Esophagus squamous epithelium (tissue), 5 donors: ENCODE measurements at regions not wholly inside any gene's neighbourhood (a gene's known extent, or its start where the extent isn't known, plus 50 kb on each side); places are given as distances from the start of the nearest gene placed in this dataset.

Source experiments
- DNase-seq: peaks from one replicate; lab custom pipeline; 2025; lab: John Stamatoyannopoulos, UW
- H3K27ac ChIP-seq, 4 donors: fragments of 200-600 bp; sonication (generic); one replicate each; pipeline ENCODE4 v1.5.1; 2016 to 2019; ENCODE audit warnings: mild to moderate bottlenecking in 1 of 4
- H3K27me3 ChIP-seq, 4 donors: fragments of 200-600 bp; sonication (generic); 1 replicate in 3 of 4; 2 replicates in 1 of 4; pipeline versions ENCODE4 v1.5.1 to v1.6.0; 2017 to 2021; ENCODE audit warnings: antibody characterized with exemption in 1 of 4
- H3K36me3 ChIP-seq, 3 donors: fragments of 200-600 bp; sonication (generic); one replicate each; pipeline ENCODE4 v1.5.1; 2016 to 2019
- H3K4me1 ChIP-seq, 3 donors: fragments of 200-600 bp; sonication (generic); one replicate each; pipeline ENCODE4 v1.5.1; 2017 to 2019
- H3K4me3 ChIP-seq, 4 donors: fragments of 200-600 bp; sonication (generic); 1 replicate in 3 of 4; 2 replicates in 1 of 4; pipeline ENCODE4 v1.5.1; 2016 to 2019; ENCODE audit warnings: mild to moderate bottlenecking in 2 of 4, moderate library complexity in 1 of 4
- H3K9me3 ChIP-seq, 3 donors: fragments of 200-600 bp; sonication (generic); one replicate each; pipeline ENCODE4 v1.5.1; 2016 to 2019
- CTCF ChIP-seq, 6 experiments: fragments of 450-650 bp in 4 of 6; fragments of 200-600 bp in 2 of 6; sonication (generic) in 2 of 6; IDR thresholded peaks; one replicate each; pipeline ENCODE4 v1.5.1; 2016 to 2019; ENCODE audit warnings: antibody characterized with exemption in 6 of 6, mild to moderate bottlenecking in 4 of 6, moderate library complexity in 4 of 6
- POLR2A ChIP-seq, 4 donors: fragments of 450-650 bp; IDR thresholded peaks; one replicate each; pipeline ENCODE4 v1.6.1; 2017; ENCODE audit warnings: antibody characterized with exemption in 4 of 4, mild to moderate bottlenecking in 4 of 4, moderate library complexity in 3 of 4
- WGBS, 2 donors: methylation state at CpG; one replicate each; pipeline ENCODE4 v1.1.5; 2018; 5-methylcytosine and 5-hydroxymethylcytosine counted together
- intact Hi-C: fragments of 100-400 bp; cut with DNase I; formaldehyde crosslinking; loops from one replicate; pipeline ENCODE4 v1.15.0; 2022
- donor health status: DM: yes; HTN: yes; CAD: no.

- Histone ChIP-seq H3K9me3 (no peaks in the 10 kb centered on the region), H3K27me3 (no peaks in the 10 kb centered on the region), H3K4me3 (no peak overlapping the region), H3K4me1 (peaks cover 11 to 21% (median 17%) of the 10 kb centered on the region in 3 donors), H3K36me3 (no peaks in the 10 kb centered on the region), H3K27ac (no peak overlapping the region)
- intact Hi-C loops: no loop called here
- TF ChIP-seq POLR2A (IDR thresholded peaks at IDR 0.05) (no peak), CTCF (IDR thresholded peaks at IDR 0.05) (no peak)
- no peak for DNase-seq
- 87 to 90% methylated on average over 4 to 6 of the region's 6 CpGs for WGBS, 2 donors
Measured at GRCh38 chr1:201691716-201692554, 137.0 kb upstream of the IPO9 start.

DNA sequence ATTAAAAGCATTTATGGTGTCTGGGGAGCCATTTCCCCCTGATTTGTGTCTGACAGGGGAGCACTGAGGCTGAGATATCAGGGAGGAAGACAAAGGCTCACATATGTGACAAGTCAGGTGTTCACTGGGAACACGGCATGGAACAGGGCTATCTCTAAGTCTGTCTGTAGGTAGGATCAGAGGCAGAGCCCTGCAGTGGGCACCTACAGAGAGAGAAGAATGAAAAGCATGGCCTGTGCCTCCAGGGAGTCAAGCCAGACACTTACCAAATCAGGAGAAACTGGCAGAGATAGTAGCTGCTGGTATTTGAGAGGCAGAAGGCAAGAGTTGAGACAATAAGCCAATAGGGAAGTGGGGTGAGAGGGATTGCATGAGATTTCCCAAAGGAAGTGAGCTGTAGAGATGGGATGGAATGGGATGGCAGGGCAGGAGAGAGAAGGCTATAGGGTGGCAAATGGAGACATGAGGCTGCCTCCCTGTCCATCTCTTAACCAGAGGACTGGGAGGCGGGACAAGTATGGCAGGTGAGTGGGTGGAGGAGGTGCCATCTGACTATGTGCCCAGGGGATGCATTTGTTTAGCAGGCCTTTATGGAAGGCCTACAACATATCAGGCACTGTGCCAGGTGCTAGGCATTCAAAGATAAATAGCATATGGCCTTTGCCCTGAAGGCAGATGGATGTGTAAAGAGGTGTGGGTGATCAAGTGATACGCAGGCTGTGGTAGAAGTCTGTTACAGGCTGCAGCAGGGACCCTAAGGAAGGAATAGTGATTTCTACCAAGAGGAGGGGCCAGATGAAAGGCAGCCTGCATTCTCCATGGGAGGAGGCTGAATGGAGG lies 136.2 kb upstream of the IPO9 start:
- H3K4me1 ChIP-seq: peaks cover 11 to 24% (median 17%) of the 10 kb centered on the region in 3 donors
- H3K4me3 ChIP-seq: no peak overlapping the region
- WGBS, 2 donors: 81 to 87% methylated on average over 3 of the region's 3 CpGs
- DNase-seq: no peak
- TF ChIP-seq POLR2A (IDR thresholded peaks at IDR 0.05) (no peak), CTCF (IDR thresholded peaks at IDR 0.05) (no peak)
- H3K27me3 ChIP-seq: peaks cover 0 to 3% (median 0%) of the 10 kb centered on the region in 4 donors
- H3K36me3 ChIP-seq: no peaks in the 10 kb centered on the region
- no peaks in the 10 kb centered on the region for H3K9me3 ChIP-seq
- H3K27ac ChIP-seq: no peak overlapping the region
- intact Hi-C loops: no loop called here

DNA sequence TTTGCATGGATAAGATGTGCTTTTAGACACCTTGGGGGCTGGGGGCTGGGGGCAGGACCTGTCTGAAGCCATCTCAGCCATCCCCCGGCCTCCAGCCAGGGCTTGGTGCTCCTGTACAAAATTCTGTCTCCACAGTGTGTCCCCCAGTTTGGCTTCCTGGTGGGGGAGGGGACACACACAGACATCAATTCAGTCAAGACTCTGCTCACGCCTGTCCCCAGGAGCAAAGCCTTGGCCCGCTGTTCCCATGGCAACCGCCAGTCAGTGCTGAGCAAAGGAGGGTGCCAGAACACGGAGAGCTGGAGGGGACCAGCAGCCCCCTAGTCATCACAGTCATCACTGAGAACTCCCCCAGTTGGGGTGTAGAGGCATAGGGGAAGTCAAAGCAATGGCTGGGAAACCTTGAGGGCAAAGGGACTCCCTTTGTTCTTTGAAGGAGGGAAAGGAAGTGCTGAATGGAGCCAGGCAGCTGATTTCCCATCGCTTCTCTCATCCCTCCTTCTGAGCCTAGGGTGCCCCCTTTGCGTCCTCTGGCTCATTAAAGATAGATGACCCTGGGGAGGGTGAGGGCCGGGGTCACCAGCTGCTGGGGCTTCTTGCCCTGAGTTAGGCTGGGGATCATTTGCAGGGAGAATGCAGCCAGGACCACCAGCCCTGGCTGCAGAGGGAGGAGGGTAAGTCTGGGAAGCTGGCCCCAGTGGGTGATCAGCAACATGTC lies 134.9 kb upstream of the IPO9 start:
- intact Hi-C loops: no loop called here
- Histone ChIP-seq H3K27me3 (peaks cover 0 to 3% (median 0%) of the 10 kb centered on the region in 4 donors), H3K9me3 (no peaks in the 10 kb centered on the region), H3K27ac (no peak overlapping the region), H3K4me1 (peaks cover 11 to 24% (median 17%) of the 10 kb centered on the region in 3 donors), H3K4me3 (no peak overlapping the region), H3K36me3 (no peaks in the 10 kb centered on the region)
- TF ChIP-seq CTCF (IDR thresholded peaks at IDR 0.05) (no peak), POLR2A (IDR thresholded peaks at IDR 0.05) (no peak)
- WGBS, 2 donors: 70 to 74% methylated on average over 2 to 5 of the region's 8 CpGs
- DNase-seq: no peak

DNA sequence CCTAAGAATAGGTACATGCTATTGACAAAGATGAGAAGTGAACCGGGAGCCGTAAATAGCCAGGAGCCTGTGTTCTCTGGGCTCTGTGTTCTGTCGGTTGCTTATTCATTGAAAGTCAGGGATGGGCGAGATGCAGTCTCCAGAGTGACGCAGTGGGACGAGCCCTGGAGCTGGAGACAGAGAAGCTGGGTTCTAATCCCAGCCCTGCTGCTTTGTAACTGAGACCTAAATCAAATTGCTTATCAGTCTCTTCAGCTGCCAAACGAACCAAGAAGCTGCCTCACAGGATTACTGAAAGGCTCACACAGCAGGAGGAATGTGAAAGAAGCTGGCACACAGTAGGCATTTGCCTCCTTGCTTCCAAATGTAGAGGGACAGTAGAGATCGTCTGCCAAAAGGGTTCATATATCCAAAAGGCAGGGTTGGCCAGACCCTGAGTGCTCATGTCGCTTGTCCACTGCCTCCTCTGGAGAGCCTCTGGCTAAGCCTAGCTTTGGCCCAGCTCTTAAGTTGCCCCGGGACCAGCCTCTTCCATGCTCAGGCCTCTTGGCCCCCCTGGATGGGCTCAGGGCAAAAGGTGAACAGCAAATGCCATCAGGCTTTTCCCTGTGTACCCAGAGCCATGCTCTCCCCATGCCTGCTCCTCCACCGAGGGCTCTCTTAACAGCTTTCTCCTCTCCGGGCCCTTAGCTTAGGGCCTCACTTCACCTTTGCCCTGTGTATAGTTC lies 134.2 kb upstream of the IPO9 start:
- intact Hi-C loops: no loop called here

More for the DNA sequence above, 134.2 kb upstream of the IPO9 start:
- DNase-seq: no peak
- Histone ChIP-seq H3K27me3 (peaks cover 0 to 3% (median 0%) of the 10 kb centered on the region in 4 donors), H3K9me3 (no peaks in the 10 kb centered on the region), H3K27ac (no peak overlapping the region), H3K4me3 (no peak overlapping the region), H3K4me1 (peaks cover 11 to 24% (median 17%) of the 10 kb centered on the region in 3 donors), H3K36me3 (no peaks in the 10 kb centered on the region)
- no peak for TF ChIP-seq CTCF (IDR thresholded peaks at IDR 0.05)
- WGBS, 2 donors: 86 to 91% methylated on average over 11 of the region's 12 CpGs
